HepG2 (cell line): ENCODE measurements at regions not wholly inside any gene's neighbourhood (a gene's known extent, or its start where the extent isn't known, plus 50 kb on each side); places are given as distances from the start of the nearest gene placed in this dataset.

Experiments used
- AHR ChIP-seq: IDR thresholded peaks from 2 replicates; pipeline ENCODE4 v1.6.1; 2018; ENCODE audit warnings: missing genetic modification reagents, missing compliant biosample characterization
- BHLHE40 ChIP-seq: IDR thresholded peaks from 2 replicates; pipeline ENCODE4 v1.6.1; 2011; ENCODE audit warnings: low read length, improper control_type of control experiment
- BORCS8-MEF2B ChIP-seq: sonication (generic); formaldehyde crosslinking; IDR thresholded peaks from 2 replicates; pipeline ENCODE4 v1.8.0; 2022; ENCODE audit warnings: mild to moderate bottlenecking, missing genetic modification reagents
- CBX5 ChIP-seq: sonication (generic); formaldehyde crosslinking; IDR thresholded peaks from 2 replicates; pipeline ENCODE4 v1.4.0; 2020; ENCODE audit warnings: missing genetic modification reagents, borderline replicate concordance
- CCAR2 ChIP-seq: fragments of 200-400 bp; formaldehyde crosslinking; optimal IDR thresholded peaks from 2 replicates; pipeline ENCODE3; 2018; ENCODE audit warnings: low read depth, mild to moderate bottlenecking, low read length, moderate library complexity
- FOXA3 ChIP-seq: IDR thresholded peaks from 2 replicates; pipeline ENCODE4 v1.6.1; 2016; ENCODE audit warnings: missing genetic modification reagents, missing compliant biosample characterization
- FOXO1 ChIP-seq: sonication (generic); formaldehyde crosslinking; IDR thresholded peaks from 2 replicates; pipeline ENCODE4 v1.4.0; 2020; ENCODE audit warnings: missing genetic modification reagents
- HNRNPH1 ChIP-seq: fragments of 200-400 bp; formaldehyde crosslinking; optimal IDR thresholded peaks from 2 replicates; pipeline ENCODE3; 2017; ENCODE audit warnings: mild to moderate bottlenecking, low read depth, low read length
- MBD4 ChIP-seq: IDR thresholded peaks from 2 replicates; pipeline ENCODE4 v1.6.1; 2012; ENCODE audit warnings: low read length, inconsistent platforms, borderline replicate concordance
- MIER3 ChIP-seq: IDR thresholded peaks from 2 replicates; pipeline ENCODE4 v1.6.1; 2016; ENCODE audit warnings: missing compliant biosample characterization, borderline replicate concordance
- SMARCE1 ChIP-seq: fragments of 450-650 bp; IDR thresholded peaks from 2 replicates; pipeline ENCODE4 v1.6.1; 2017; ENCODE audit warnings: borderline replicate concordance
- ZNF263 ChIP-seq: sonication (generic); formaldehyde crosslinking; IDR thresholded peaks from 2 replicates; pipeline ENCODE4 v1.4.0; 2020; ENCODE audit warnings: missing genetic modification reagents
- ZNF660 ChIP-seq: sonication (generic); formaldehyde crosslinking; IDR thresholded peaks from 2 replicates; pipeline ENCODE4 v1.5.1; 2020; ENCODE audit warnings: mild to moderate bottlenecking, low read depth, missing genetic modification reagents, borderline replicate concordance
- TF ChIP-seq, protein P1 (sequence below), 2 experiments: sonication (generic) in 1 of 2; formaldehyde crosslinking in 1 of 2; IDR thresholded peaks; 2 replicates each; pipeline versions ENCODE4 v1.5.1 to v1.6.1; 2011 to 2020; ENCODE audit warnings: borderline replicate concordance in 1 of 2, low read depth in 1 of 2, low read length in 1 of 2, mild to moderate bottlenecking in 1 of 2, missing genetic modification reagents in 1 of 2, moderate library complexity in 1 of 2
- TF ChIP-seq, protein P2 (sequence below): sonication (generic); IDR thresholded peaks from 2 replicates; pipeline ENCODE4 v1.6.1; 2016; ENCODE audit warnings: low read depth, borderline replicate concordance
- TF ChIP-seq, protein P3 (sequence below): sonication (generic); formaldehyde crosslinking; IDR thresholded peaks from 2 replicates; pipeline ENCODE4 v1.5.0; 2020; ENCODE audit warnings: missing genetic modification reagents
- TF ChIP-seq, protein P4 (sequence below): sonication (generic); formaldehyde crosslinking; IDR thresholded peaks from 2 replicates; pipeline ENCODE4 v1.5.1; 2020; ENCODE audit warnings: missing genetic modification reagents, mild to moderate bottlenecking, borderline replicate concordance
- TF ChIP-seq, protein P5 (sequence below): sonication (generic); formaldehyde crosslinking; IDR thresholded peaks from 2 replicates; pipeline ENCODE4 v1.5.0; 2020; ENCODE audit warnings: mild to moderate bottlenecking, missing genetic modification reagents

DNA sequence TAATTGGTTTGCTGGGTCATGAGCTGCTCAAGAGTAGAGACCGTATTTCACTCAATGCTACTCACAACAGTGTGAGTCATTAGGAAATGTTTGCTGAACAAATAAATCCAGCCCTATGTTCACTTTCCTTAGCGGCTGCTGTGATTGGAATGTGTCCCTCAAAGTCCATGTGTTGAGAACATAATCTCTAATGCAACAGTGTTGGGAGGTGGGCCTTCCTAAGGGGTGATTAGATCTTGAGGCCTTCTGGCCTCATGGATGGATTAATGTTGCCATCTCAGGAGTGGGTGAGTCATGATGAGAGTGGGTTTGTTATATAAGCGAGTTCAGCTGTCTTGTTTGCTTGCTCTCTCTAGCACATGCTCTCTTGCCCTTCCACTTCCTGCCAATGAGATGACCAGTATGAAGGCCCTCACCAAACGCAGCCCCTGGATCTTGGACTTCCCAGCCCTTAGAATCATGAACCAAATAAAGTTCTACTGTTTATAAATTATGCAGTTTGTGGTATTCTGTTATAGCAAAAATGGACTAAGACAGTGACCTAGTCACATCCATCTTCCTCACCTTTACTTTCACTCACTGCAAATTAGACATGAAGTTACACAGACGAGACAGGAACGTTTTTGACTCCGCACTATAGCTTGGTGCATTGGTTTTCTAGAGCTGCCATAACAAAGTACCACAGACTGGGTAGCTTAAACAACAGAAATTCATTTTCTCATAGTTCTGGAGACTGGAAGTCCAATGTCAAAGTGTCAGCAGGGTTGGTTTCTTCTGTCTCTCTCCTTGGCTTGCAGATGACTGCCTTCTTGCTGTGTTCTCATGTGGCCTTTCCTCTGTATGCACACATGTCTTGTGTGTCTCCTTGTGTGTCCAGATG, 50.9 kb upstream of the FAM169A start (continued):
- TF ChIP-seq MIER3 (peak; percentile 96), HNRNPH1 (no peak), MBD4 (peak; percentile 78; the same call in 1 of the 2 replicates), FOXO1 (CRISPR knock-in tag) (peak; percentile 85; the same call in 1 of the 2 replicates), FOXA3 (CRISPR knock-in tag) (peak; percentile 97), BHLHE40 (no peak), ZNF263 (CRISPR knock-in tag) (0 out of 2 replicates have a peak, but pooled peaks have one; percentile 38), SMARCE1 (no peak), CBX5 (CRISPR knock-in tag) (peak; percentile 85; the same call in 1 of the 2 replicates), CCAR2 (no peak), ZNF660 (CRISPR knock-in tag) (no peak), BORCS8-MEF2B (0 out of 2 replicates have a peak, but pooled peaks have one; percentile 10), AHR (no peak)
- TF ChIP-seq, protein P1, sequence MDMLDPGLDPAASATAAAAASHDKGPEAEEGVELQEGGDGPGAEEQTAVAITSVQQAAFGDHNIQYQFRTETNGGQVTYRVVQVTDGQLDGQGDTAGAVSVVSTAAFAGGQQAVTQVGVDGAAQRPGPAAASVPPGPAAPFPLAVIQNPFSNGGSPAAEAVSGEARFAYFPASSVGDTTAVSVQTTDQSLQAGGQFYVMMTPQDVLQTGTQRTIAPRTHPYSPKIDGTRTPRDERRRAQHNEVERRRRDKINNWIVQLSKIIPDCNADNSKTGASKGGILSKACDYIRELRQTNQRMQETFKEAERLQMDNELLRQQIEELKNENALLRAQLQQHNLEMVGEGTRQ (IDR thresholded peaks at IDR 0.05; ENCODE audit: low read depth, low read length) = no peak
- TF ChIP-seq, protein P1 (CRISPR knock-in tag; IDR thresholded peaks at IDR 0.05; ENCODE audit: borderline replicate concordance) = no peak
- TF ChIP-seq, protein P2, sequence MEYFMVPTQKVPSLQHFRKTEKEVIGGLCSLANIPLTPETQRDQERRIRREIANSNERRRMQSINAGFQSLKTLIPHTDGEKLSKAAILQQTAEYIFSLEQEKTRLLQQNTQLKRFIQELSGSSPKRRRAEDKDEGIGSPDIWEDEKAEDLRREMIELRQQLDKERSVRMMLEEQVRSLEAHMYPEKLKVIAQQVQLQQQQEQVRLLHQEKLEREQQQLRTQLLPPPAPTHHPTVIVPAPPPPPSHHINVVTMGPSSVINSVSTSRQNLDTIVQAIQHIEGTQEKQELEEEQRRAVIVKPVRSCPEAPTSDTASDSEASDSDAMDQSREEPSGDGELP = peak; percentile 86
- TF ChIP-seq, protein P3, sequence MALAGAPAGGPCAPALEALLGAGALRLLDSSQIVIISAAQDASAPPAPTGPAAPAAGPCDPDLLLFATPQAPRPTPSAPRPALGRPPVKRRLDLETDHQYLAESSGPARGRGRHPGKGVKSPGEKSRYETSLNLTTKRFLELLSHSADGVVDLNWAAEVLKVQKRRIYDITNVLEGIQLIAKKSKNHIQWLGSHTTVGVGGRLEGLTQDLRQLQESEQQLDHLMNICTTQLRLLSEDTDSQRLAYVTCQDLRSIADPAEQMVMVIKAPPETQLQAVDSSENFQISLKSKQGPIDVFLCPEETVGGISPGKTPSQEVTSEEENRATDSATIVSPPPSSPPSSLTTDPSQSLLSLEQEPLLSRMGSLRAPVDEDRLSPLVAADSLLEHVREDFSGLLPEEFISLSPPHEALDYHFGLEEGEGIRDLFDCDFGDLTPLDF (CRISPR knock-in tag) = 0 out of 2 replicates have a peak, but pooled peaks have one; percentile 23
- TF ChIP-seq, protein P4, sequence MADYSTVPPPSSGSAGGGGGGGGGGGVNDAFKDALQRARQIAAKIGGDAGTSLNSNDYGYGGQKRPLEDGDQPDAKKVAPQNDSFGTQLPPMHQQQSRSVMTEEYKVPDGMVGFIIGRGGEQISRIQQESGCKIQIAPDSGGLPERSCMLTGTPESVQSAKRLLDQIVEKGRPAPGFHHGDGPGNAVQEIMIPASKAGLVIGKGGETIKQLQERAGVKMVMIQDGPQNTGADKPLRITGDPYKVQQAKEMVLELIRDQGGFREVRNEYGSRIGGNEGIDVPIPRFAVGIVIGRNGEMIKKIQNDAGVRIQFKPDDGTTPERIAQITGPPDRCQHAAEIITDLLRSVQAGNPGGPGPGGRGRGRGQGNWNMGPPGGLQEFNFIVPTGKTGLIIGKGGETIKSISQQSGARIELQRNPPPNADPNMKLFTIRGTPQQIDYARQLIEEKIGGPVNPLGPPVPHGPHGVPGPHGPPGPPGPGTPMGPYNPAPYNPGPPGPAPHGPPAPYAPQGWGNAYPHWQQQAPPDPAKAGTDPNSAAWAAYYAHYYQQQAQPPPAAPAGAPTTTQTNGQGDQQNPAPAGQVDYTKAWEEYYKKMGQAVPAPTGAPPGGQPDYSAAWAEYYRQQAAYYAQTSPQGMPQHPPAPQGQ (CRISPR knock-in tag) = no peak
- TF ChIP-seq, protein P5, sequence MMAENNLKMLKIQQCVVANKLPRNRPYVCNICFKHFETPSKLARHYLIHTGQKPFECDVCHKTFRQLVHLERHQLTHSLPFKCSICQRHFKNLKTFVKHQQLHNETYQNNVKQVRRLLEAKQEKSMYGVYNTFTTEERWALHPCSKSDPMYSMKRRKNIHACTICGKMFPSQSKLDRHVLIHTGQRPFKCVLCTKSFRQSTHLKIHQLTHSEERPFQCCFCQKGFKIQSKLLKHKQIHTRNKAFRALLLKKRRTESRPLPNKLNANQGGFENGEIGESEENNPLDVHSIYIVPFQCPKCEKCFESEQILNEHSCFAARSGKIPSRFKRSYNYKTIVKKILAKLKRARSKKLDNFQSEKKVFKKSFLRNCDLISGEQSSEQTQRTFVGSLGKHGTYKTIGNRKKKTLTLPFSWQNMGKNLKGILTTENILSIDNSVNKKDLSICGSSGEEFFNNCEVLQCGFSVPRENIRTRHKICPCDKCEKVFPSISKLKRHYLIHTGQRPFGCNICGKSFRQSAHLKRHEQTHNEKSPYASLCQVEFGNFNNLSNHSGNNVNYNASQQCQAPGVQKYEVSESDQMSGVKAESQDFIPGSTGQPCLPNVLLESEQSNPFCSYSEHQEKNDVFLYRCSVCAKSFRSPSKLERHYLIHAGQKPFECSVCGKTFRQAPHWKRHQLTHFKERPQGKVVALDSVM (CRISPR knock-in tag) = peak; percentile 25; the same call in 1 of the 2 replicates
